ENCODE measurements at regions not wholly inside any gene's neighbourhood (a gene's known extent, or its start where the extent isn't known, plus 50 kb on each side); places are given as distances from the start of the nearest gene placed in this dataset.

- no peak for TF ChIP-seq POLR2A (IDR thresholded peaks at IDR 0.05)
- no peak for TF ChIP-seq POLR2AphosphoS5 (IDR thresholded peaks at IDR 0.05)
- no peak for TF ChIP-seq CTCF (IDR thresholded peaks at IDR 0.05)
These were observed 140.9 kb downstream of the PSAT1 start for GRCh38 chr9:78437806-78438205.

All from breast epithelium (tissue), 3 donors.